AG10803 (cell line): ENCODE measurements at regions not wholly inside any gene's neighbourhood (a gene's known extent, or its start where the extent isn't known, plus 50 kb on each side); places are given as distances from the start of the nearest gene placed in this dataset.

Source experiments
- DNase-seq: peaks from one replicate; pipeline ENCODE4 v3.0.0; 2010; ENCODE audit warnings: low read depth
- H3K4me3 ChIP-seq: 2 replicates; pipeline ENCODE4 v1.5.1; 2011; ENCODE audit warnings: mild to moderate bottlenecking, low read length, control low read depth
- TF ChIP-seq, protein P1 (sequence below): conservative IDR thresholded peaks from 2 replicates; pipeline ENCODE4 v1.5.1; 2011; ENCODE audit warnings: mild to moderate bottlenecking, low read length, control low read depth, inconsistent platforms

DNA sequence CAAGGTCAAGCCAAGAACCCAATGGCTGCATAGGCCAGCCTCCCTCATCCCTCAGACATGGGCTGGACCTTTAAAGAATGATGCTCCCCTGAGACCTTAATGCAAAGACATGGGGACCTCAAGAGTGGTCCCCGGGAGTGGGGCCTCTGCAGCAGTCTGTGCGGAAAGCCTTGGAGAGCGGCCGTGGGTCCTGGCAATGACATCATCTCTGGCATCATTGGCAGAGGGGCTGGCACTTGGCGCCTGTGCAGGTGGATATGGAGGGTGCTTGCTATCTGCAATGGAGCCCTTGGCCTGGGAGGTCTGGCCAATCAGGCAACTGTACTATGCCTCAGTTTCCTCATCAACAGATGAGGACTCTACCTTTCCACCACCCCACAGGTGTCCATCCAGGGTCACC is 365.5 kb upstream of the MKI67 start:
- no peak overlapping the region for H3K4me3 ChIP-seq
- no peak for DNase-seq
- TF ChIP-seq, protein P1, sequence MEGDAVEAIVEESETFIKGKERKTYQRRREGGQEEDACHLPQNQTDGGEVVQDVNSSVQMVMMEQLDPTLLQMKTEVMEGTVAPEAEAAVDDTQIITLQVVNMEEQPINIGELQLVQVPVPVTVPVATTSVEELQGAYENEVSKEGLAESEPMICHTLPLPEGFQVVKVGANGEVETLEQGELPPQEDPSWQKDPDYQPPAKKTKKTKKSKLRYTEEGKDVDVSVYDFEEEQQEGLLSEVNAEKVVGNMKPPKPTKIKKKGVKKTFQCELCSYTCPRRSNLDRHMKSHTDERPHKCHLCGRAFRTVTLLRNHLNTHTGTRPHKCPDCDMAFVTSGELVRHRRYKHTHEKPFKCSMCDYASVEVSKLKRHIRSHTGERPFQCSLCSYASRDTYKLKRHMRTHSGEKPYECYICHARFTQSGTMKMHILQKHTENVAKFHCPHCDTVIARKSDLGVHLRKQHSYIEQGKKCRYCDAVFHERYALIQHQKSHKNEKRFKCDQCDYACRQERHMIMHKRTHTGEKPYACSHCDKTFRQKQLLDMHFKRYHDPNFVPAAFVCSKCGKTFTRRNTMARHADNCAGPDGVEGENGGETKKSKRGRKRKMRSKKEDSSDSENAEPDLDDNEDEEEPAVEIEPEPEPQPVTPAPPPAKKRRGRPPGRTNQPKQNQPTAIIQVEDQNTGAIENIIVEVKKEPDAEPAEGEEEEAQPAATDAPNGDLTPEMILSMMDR: no peak

DNA sequence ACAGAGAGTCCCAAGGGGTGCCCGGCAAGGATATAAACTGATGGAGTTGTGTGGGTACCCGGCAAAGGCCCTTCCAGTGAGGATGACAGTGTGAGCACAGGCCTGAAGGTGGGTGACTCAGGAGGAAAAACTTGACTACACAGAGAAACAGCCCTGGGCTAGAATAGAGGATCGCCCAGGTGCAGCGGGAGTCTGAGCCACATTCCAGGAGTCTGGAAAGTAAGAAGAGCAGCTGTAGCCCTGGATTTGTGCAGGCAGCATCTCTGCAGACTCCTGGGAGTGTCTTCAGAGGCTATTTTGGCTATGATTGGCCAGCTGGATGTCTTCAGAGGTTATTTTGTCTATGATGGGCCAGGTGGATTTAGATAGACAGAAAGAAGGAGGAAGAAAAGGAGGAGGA is 367.6 kb upstream of the MKI67 start:
- DNase-seq: no peak
- TF ChIP-seq, protein P1: no peak
- no peak overlapping the region for H3K4me3 ChIP-seq

DNA sequence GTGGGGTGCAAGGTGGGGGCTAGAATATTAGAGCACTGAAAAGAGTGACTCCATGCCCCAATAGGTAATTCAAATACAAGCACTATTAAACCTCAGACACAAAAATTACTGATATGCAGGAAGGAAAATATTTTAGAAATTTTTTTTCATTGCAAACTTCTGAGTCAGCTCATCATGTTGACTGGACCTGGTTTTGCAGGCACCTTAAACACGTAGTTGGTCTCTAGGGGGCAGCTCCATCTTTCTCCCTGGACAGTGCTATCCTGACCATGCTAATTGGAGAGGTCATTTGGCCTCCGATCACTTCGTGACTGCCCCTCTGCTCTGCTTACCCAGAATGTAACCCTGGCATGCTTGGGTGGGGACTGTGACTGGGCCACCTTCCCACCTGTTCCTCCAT is 368.4 kb upstream of the MKI67 start:
- TF ChIP-seq, protein P1: no peak

DNA sequence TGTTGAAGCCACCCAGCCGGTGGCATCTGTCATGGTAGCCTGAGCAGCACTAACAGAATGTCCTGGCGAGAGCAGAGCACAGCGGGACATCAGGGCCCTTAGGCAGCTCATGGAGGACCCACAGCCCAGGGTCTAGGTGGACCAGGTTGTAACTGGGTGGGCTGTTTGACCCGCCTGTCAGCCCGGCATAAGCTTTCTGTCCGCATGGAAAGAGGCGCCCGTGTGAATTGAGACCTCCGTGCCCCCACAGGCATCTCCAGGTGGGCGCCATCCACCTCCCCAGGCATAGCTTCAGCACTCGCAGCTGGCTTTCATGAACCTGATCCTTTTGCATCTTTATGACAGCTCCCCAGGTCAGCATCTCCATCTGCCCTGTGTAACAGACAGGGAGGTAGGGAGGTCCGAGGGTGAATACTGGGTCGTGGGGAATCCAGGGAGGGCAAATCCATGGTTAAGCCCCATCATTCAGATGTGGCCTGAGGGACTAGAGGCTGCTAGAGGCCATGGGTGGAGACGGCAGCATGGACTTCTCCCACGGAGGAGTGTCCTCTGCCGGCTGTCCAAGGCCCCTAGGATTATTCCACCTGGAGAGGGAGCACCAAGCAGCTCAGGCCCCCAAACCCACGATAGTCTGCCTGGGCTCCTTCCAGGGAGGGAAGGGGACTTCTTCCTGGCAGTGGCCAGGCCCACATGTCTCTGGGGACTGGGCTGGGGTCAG is 371.6 kb upstream of the MKI67 start:
- no peak for DNase-seq
- no peak overlapping the region for H3K4me3 ChIP-seq
- TF ChIP-seq, protein P1: no peak

More for the DNA sequence above, 368.4 kb upstream of the MKI67 start:
- no peak overlapping the region for H3K4me3 ChIP-seq
- no peak for DNase-seq

DNA sequence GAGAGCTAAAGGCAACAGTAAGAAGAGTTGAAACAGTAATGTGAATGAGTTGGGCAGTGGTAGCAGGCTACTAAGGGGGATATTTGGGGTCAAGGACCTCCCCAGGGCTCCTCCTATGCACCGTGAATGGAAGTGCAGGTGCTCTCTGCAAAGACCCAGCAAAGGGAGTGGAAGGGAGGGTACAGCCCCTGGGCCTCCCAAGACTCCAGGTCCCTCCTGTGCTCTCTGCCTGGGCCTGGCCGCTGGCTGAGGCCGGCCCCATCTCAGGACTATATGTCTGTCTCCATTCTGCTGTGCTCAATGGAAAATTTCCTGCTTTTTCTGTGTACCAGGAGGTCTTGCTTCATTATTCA is 372.1 kb upstream of the MKI67 start:
- no peak overlapping the region for H3K4me3 ChIP-seq
- DNase-seq: no peak
- TF ChIP-seq, protein P1: no peak

DNA sequence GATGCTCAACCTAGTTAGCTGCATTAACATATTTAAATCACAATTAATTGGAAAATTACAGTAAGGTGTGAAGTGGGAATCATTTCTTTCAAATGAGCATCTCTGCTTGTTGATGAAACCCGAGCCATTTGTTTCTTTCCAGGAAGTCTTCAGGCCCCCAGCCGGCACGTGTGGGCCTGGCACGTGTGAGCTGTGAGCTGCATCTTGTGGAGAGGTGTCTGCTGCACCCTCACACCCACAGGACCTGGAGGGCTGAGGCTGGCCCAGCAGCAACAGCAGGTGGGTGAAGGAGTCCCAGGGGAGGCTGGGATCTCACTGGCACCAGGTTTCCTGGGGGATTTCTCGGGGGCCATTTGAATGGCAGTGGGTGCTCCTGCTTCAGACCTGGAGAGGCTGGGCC is 372.5 kb upstream of the MKI67 start:
- no peak for DNase-seq
- TF ChIP-seq, protein P1: no peak
- H3K4me3 ChIP-seq: no peak overlapping the region

DNA sequence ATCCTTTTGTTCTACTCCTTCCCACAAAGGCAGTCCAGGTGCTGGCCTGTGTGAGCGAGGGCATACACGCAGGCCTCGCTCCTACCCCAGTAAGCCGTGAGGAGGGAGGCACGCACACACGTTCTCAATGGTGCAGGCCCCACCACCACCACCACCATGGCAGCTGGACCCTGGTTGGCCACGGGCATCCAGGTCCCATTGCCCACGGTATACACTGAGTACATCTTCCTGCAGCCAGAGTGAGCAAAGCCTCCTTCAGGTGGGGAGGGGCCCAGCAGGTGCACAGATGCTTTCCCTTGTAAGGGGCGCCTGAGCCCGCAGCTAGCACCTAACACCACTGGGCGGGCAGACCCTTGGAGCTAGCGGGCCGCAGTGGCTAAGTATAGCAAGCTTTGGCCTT is 373.3 kb upstream of the MKI67 start:
- TF ChIP-seq, protein P1: no peak
- H3K4me3 ChIP-seq: no peak overlapping the region
- no peak for DNase-seq
